IMR-90 (cell line): ENCODE measurements at regions not wholly inside any gene's neighbourhood (a gene's known extent, or its start where the extent isn't known, plus 50 kb on each side); places are given as distances from the start of the nearest gene placed in this dataset.

ENCODE experiments used
- ATAC-seq: fragments of 200-7000 bp; cut with Tn5 transposase; 2 replicates; pipeline ENCODE4 v1.9.1; 2020; ENCODE audit warnings: low read depth, mild to moderate bottlenecking, moderate library complexity
- BruUV-seq: library from RNA; stranded (reverse); fragments of 400-500 nt; replicated peaks from 2 replicates; lab custom pipeline; 2021; lab: Mats Ljungman, UMichigan
- CTCF ChIA-PET: fragments of 300-600 bp; formaldehyde crosslinking; extraction: SDS; loops from one replicate; lab custom pipeline; 2021; ENCODE audit warnings: antibody characterized with exemption; lab: Yijun Ruan, JAX
- POLR2A ChIA-PET: fragments of 300-600 bp; sonication (Branson Sonifier 250); formaldehyde crosslinking; loops from one replicate; lab custom pipeline; 2022; ENCODE audit warnings: antibody characterized with exemption; ENCODE audit not compliant: unreplicated experiment; lab: Charles Lee
- DNase-seq: peaks from one replicate; pipeline ENCODE4 v3.0.0; 2013
- H2AFZ ChIP-seq: replicated peaks from 2 replicates; pipeline ENCODE3; 2013; ENCODE audit warnings: low read length, mild to moderate bottlenecking; ENCODE audit not compliant: poor library complexity
- H2AK5ac ChIP-seq: 2 replicates; pipeline ENCODE4 v1.6.1; 2013; ENCODE audit warnings: low read depth, low read length, inconsistent platforms
- H2AK9ac ChIP-seq: replicated peaks from 2 replicates; pipeline ENCODE3; 2013; ENCODE audit warnings: mild to moderate bottlenecking, low read depth, low read length, moderate library complexity; ENCODE audit not compliant: poor library complexity
- H2BK120ac ChIP-seq: 2 replicates; pipeline ENCODE4 v1.6.1; 2013; ENCODE audit warnings: low read depth, low read length, inconsistent platforms
- H2BK15ac ChIP-seq: 3 replicates; pipeline ENCODE4 v1.6.1; 2013; ENCODE audit warnings: low read depth, low read length, inconsistent platforms
- H2BK20ac ChIP-seq: 2 replicates; pipeline ENCODE4 v1.6.1; 2013; ENCODE audit warnings: low read depth, mild to moderate bottlenecking, inconsistent platforms, low read length, moderate library complexity
- H2BK5ac ChIP-seq: 2 replicates; pipeline ENCODE4 v1.6.1; 2013; ENCODE audit warnings: mild to moderate bottlenecking, low read depth, low read length, inconsistent platforms; ENCODE audit not compliant: poor library complexity, severe bottlenecking
- H3K14ac ChIP-seq: replicated peaks from 2 replicates; pipeline ENCODE4 v1.6.1; 2013; ENCODE audit warnings: low read depth, low read length, inconsistent platforms
- H3K18ac ChIP-seq: 2 replicates; pipeline ENCODE4 v1.6.1; 2013; ENCODE audit warnings: low read depth, low read length, control low read depth
- H3K23ac ChIP-seq: 2 replicates; pipeline ENCODE4 v1.6.1; 2013; ENCODE audit warnings: low read depth, low read length, inconsistent platforms
- H3K27ac ChIP-seq: 2 replicates; pipeline ENCODE4 v1.5.1; 2013; ENCODE audit warnings: mild to moderate bottlenecking, control low read depth, low read length; ENCODE audit not compliant: insufficient read depth
- H3K27me3 ChIP-seq: 2 replicates; pipeline ENCODE4 v1.6.1; 2013; ENCODE audit warnings: low read length; ENCODE audit not compliant: control insufficient read depth, insufficient read depth
- H3K36me3 ChIP-seq: 2 replicates; pipeline ENCODE4 v1.6.1; 2013; ENCODE audit warnings: low read length, mixed read lengths; ENCODE audit not compliant: control insufficient read depth, insufficient read depth
- H3K4ac ChIP-seq: 2 replicates; pipeline ENCODE4 v1.6.1; 2013; ENCODE audit warnings: low read depth, low read length, inconsistent platforms
- H3K4me1 ChIP-seq: 2 replicates; pipeline ENCODE4 v1.6.1; 2013; ENCODE audit warnings: low read length, mixed read lengths; ENCODE audit not compliant: control insufficient read depth, insufficient read depth
- H3K4me2 ChIP-seq: 2 replicates; pipeline ENCODE4 v1.6.1; 2013; ENCODE audit warnings: low read depth, mild to moderate bottlenecking, control low read depth, low read length, moderate library complexity
- H3K4me3 ChIP-seq: 2 replicates; pipeline ENCODE4 v1.5.1; 2013; ENCODE audit warnings: low read depth, mild to moderate bottlenecking, control low read depth, low read length, moderate library complexity; ENCODE audit not compliant: insufficient read depth
- H3K56ac ChIP-seq: 2 replicates; pipeline ENCODE4 v1.6.1; 2013; ENCODE audit warnings: low read length, inconsistent platforms; ENCODE audit not compliant: insufficient read depth; ENCODE audit errors: extremely low read depth
- H3K79me1 ChIP-seq, 2 experiments: 2 replicates each; pipeline ENCODE4 v1.6.1; 2013; ENCODE audit warnings: low read length in 2 of 2, inconsistent platforms in 1 of 2, low read depth in 1 of 2
- H3K9ac ChIP-seq: 2 replicates; pipeline ENCODE4 v1.6.1; 2013; ENCODE audit warnings: low read depth, low read length, control low read depth
- H3K9me1 ChIP-seq: 2 replicates; pipeline ENCODE4 v1.6.1; 2013; ENCODE audit warnings: low read length, inconsistent platforms; ENCODE audit not compliant: insufficient read depth
- H3K9me3 ChIP-seq: 2 replicates; pipeline ENCODE4 v1.6.1; 2013; ENCODE audit warnings: low read length; ENCODE audit not compliant: control insufficient read depth, insufficient read depth
- H4K20me1 ChIP-seq: 2 replicates; pipeline ENCODE4 v1.6.1; 2013; ENCODE audit warnings: low read length, inconsistent platforms; ENCODE audit not compliant: insufficient read depth
- H4K5ac ChIP-seq: 2 replicates; pipeline ENCODE4 v1.6.1; 2013; ENCODE audit warnings: mild to moderate bottlenecking, low read depth, low read length, control low read depth
- H4K8ac ChIP-seq, 2 experiments: 2 replicates each; pipeline ENCODE4 v1.6.1; 2013; ENCODE audit warnings: low read depth in 2 of 2, low read length in 2 of 2, control low read depth in 1 of 2, inconsistent platforms in 1 of 2
- H4K91ac ChIP-seq: 2 replicates; pipeline ENCODE4 v1.6.1; 2013; ENCODE audit warnings: low read depth, low read length, inconsistent platforms; ENCODE audit not compliant: insufficient read depth
- CEBPB ChIP-seq: IDR thresholded peaks from 2 replicates; pipeline ENCODE4 v1.6.1; 2012; ENCODE audit warnings: low read depth, low read length, improper control_type of control experiment
- CHD1 ChIP-seq: IDR thresholded peaks from 2 replicates; pipeline ENCODE4 v1.6.1; 2012; ENCODE audit warnings: low read depth, low read length, improper control_type of control experiment
- CTCF ChIP-seq: conservative IDR thresholded peaks from 2 replicates; pipeline ENCODE4 v1.5.1; 2012; ENCODE audit warnings: mild to moderate bottlenecking, low read depth, low read length, improper control_type of control experiment
- ELK1 ChIP-seq: fragments of 150-350 bp; IDR thresholded peaks from 2 replicates; pipeline ENCODE4 v1.6.1; 2016; ENCODE audit warnings: low read depth, mild to moderate bottlenecking, low read length, moderate library complexity, borderline replicate concordance
- FOS ChIP-seq: fragments of 150-350 bp; IDR thresholded peaks from 2 replicates; pipeline ENCODE4 v1.6.1; 2016; ENCODE audit warnings: low read depth, low read length
- MAFK ChIP-seq: IDR thresholded peaks from 2 replicates; pipeline ENCODE4 v1.6.1; 2012; ENCODE audit warnings: low read depth, low read length, improper control_type of control experiment
- MAZ ChIP-seq: IDR thresholded peaks from 2 replicates; pipeline ENCODE4 v1.6.1; 2012; ENCODE audit warnings: low read depth, mild to moderate bottlenecking, low read length, improper control_type of control experiment, moderate library complexity, borderline replicate concordance
- MXI1 ChIP-seq: IDR thresholded peaks from 2 replicates; pipeline ENCODE4 v1.6.1; 2012; ENCODE audit warnings: low read depth, mild to moderate bottlenecking, low read length, moderate library complexity, borderline replicate concordance
- NFE2L2 ChIP-seq: fragments of 150-350 bp; IDR thresholded peaks from 2 replicates; pipeline ENCODE4 v1.6.1; 2016; ENCODE audit warnings: low read depth, mild to moderate bottlenecking, low read length
- POLR2A ChIP-seq: IDR thresholded peaks from 2 replicates; pipeline ENCODE4 v1.6.1; 2012; ENCODE audit warnings: mild to moderate bottlenecking, low read depth, low read length
- RAD21 ChIP-seq: IDR thresholded peaks from 2 replicates; pipeline ENCODE4 v1.6.1; 2012; ENCODE audit warnings: low read length, improper control_type of control experiment
- RCOR1 ChIP-seq: IDR thresholded peaks from 2 replicates; pipeline ENCODE4 v1.6.1; 2012; ENCODE audit warnings: mild to moderate bottlenecking, low read length, improper control_type of control experiment; ENCODE audit not compliant: insufficient replicate concordance
- RFX5 ChIP-seq: IDR thresholded peaks from 2 replicates; pipeline ENCODE4 v1.8.0; 2012; ENCODE audit warnings: low read depth, mild to moderate bottlenecking, low read length, moderate library complexity
- SMC3 ChIP-seq: fragments of 150-350 bp; IDR thresholded peaks from 2 replicates; pipeline ENCODE4 v1.6.1; 2016; ENCODE audit warnings: low read depth, mild to moderate bottlenecking, antibody characterized with exemption, low read length, moderate library complexity
- USF2 ChIP-seq: fragments of 150-350 bp; IDR thresholded peaks from 2 replicates; pipeline ENCODE4 v1.6.1; 2017; ENCODE audit warnings: mild to moderate bottlenecking, antibody characterized with exemption, low read length, low read depth
- WGBS, 2 experiments: methylation state at CpG; one replicate each; pipeline versions ENCODE4 v1.1.5 to v1.1.7; 2013; ENCODE audit warnings: missing lambda C conversion rate in 2 of 2; ENCODE audit not compliant: insufficient read length in 1 of 2; ENCODE audit errors: extremely low coverage in 2 of 2; 5-methylcytosine and 5-hydroxymethylcytosine counted together
- dilution Hi-C: fragments of 300-500 bp; cut with HindIII; formaldehyde crosslinking; loops from one replicate; pipeline ENCODE4 v1.14.3; 2018; ENCODE audit warnings: low sequenced_read_pairs; ENCODE audit not compliant: unreplicated experiment
- in situ Hi-C: fragments of 300-500 bp; cut with MboI; formaldehyde crosslinking; loops from 3 replicates; pipeline ENCODE4 v1.14.3; 2019; ENCODE audit warnings: low sequenced_read_pairs, inconsistent platforms, mixed read lengths
- intact Hi-C: fragments of 100-400 bp; cut with micrococcal nuclease; formaldehyde crosslinking; loops from 2 replicates; pipeline ENCODE4 v1.10.0; 2022

DNA sequence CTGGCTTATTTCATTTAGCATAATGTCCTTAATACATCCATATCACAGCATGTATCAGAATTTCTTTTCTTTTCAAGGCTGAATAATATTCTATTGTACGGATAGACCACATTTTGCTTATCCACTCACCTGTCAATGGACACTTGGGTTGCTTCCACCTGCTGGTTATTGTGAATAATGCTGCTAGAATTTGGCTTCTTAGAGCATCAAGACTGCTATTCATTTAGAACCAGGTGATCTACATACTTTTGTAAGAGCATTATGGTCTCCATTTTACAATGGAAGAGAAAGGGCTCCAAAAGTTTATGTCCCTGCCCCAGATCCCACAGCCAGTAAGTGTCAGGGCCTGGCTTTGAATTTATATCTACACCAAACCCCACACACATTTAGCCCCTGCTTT lies 100.7 kb upstream of the CD82 start:
- Histone ChIP-seq H2AFZ (no peak overlapping the region), H3K56ac (no peak overlapping the region), H2BK5ac (no peak overlapping the region), H2AK5ac (no peak overlapping the region), H4K20me1 (no peaks in the 10 kb centered on the region), H4K8ac (no peak overlapping the region), H3K14ac (no peak overlapping the region), H2BK20ac (no peak overlapping the region), H2BK15ac (no peak overlapping the region), H3K4ac (no peak overlapping the region), H3K4me2 (no peak overlapping the region), H3K23ac (no peak overlapping the region), H3K79me1 (no peaks in the 10 kb centered on the region), H3K36me3 (no peaks in the 10 kb centered on the region), H3K4me1 (no peaks in the 10 kb centered on the region), H3K9me1 (no peaks in the 10 kb centered on the region), H3K9ac (no peak overlapping the region), H2BK120ac (no peak overlapping the region), H4K91ac (no peak overlapping the region), H3K4me3 (no peak overlapping the region), H3K18ac (no peak overlapping the region), H3K27ac (no peak overlapping the region), H4K5ac (no peak overlapping the region), H3K27me3 (no peaks in the 10 kb centered on the region; the same call in 1 of the 2 replicates), H2AK9ac (no peak overlapping the region), H3K9me3 (no peaks in the 10 kb centered on the region)
- no peak for ATAC-seq
- DNase-seq = no peak
- in situ Hi-C loops (no loop called here), intact Hi-C loops (no loop called here), dilution Hi-C loops (no loop called here)
- TF ChIP-seq RCOR1 (no peak), MAFK (no peak), ELK1 (no peak), POLR2A (no peak), CHD1 (no peak), CEBPB (no peak), USF2 (no peak), SMC3 (no peak), MXI1 (no peak), RFX5 (no peak), NFE2L2 (no peak), FOS (no peak), MAZ (no peak), RAD21 (no peak), CTCF (no peak)
- no CpG with 5 or more reads among the region's 1 CpG for WGBS, 2 experiments
- POLR2A ChIA-PET = no interaction called here
- no TSS peak for BruUV-seq
- CTCF ChIA-PET = no interaction called here
